Mucosa of gallbladder (tissue), 1 donor: ENCODE measurements at regions not wholly inside any gene's neighbourhood (a gene's known extent, or its start where the extent isn't known, plus 50 kb on each side); places are given as distances from the start of the nearest gene placed in this dataset.
A peak's percentile ranks its signal among the peaks of the same experiment; 100 is the strongest.
"Not testable (repeated sequence)": the region's sequence is repeated elsewhere in the genome, so short reads cannot be mapped to it uniquely, and the experiment has no call there.

Experiments
- DNase-seq: peaks from one replicate; pipeline ENCODE4 v3.0.0-alpha.2; 2020; ENCODE audit warnings: low spot score
- donor health status: DM: no; HTN: no; CAD: no.

GRCh38 chr12:32010631-32011336 is 51.6 kb downstream of the RESF1 start:
- no peak for DNase-seq

- DNase-seq = no peak
Observed at GRCh38 chr12:32012249-32012785, 53.1 kb downstream of the RESF1 start.

- no peak for DNase-seq
Observed at GRCh38 chr12:32015036-32015435, 55.8 kb downstream of the RESF1 start.

GRCh38 chr12:32016680-32017482 is 57.7 kb downstream of the RESF1 start:
- no peak for DNase-seq

- DNase-seq = no peak
Observed at GRCh38 chr12:32021346-32021773, 62.1 kb downstream of the RESF1 start.

GRCh38 chr12:32022387-32022786 is 63.2 kb downstream of the RESF1 start:
- DNase-seq = not testable (repeated sequence)

GRCh38 chr12:32023861-32024260 is 64.6 kb downstream of the RESF1 start:
- not testable (repeated sequence) for DNase-seq

- no peak for DNase-seq
Observed at GRCh38 chr12:32024884-32025592, 65.8 kb downstream of the RESF1 start.

GRCh38 chr12:32025906-32026305 is 66.7 kb downstream of the RESF1 start:
- no peak for DNase-seq

GRCh38 chr12:32027684-32028365 is 68.6 kb downstream of the RESF1 start:
- no peak for DNase-seq

GRCh38 chr12:32030151-32030550 is 70.9 kb downstream of the RESF1 start:
- DNase-seq = no peak

GRCh38 chr12:32030676-32031075 is 71.5 kb downstream of the RESF1 start:
- DNase-seq = no peak

- DNase-seq = no peak
Observed at GRCh38 chr12:32031109-32031508, 71.9 kb downstream of the RESF1 start.

GRCh38 chr12:32032205-32032810 is 73.1 kb downstream of the RESF1 start:
- DNase-seq = no peak

- no peak for DNase-seq
Observed at GRCh38 chr12:32033406-32033805, 73.2 kb upstream of the BICD1 start.

GRCh38 chr12:32034045-32034444 is 72.6 kb upstream of the BICD1 start:
- no peak for DNase-seq

- DNase-seq = no peak
Observed at GRCh38 chr12:32036477-32037263, 70.0 kb upstream of the BICD1 start.

GRCh38 chr12:32039347-32039746 is 67.3 kb upstream of the BICD1 start:
- peak; percentile 29 for DNase-seq

- no peak for DNase-seq
Observed at GRCh38 chr12:32039917-32040575, 66.6 kb upstream of the BICD1 start.
